ENCODE measurements at regions not wholly inside any gene's neighbourhood (a gene's known extent, or its start where the extent isn't known, plus 50 kb on each side); places are given as distances from the start of the nearest gene placed in this dataset.
A peak's percentile ranks its signal among the peaks of the same experiment; 100 is the strongest.
"Not testable (repeated sequence)": the region's sequence is repeated elsewhere in the genome, so short reads cannot be mapped to it uniquely, and the experiment has no call there.

DNA sequence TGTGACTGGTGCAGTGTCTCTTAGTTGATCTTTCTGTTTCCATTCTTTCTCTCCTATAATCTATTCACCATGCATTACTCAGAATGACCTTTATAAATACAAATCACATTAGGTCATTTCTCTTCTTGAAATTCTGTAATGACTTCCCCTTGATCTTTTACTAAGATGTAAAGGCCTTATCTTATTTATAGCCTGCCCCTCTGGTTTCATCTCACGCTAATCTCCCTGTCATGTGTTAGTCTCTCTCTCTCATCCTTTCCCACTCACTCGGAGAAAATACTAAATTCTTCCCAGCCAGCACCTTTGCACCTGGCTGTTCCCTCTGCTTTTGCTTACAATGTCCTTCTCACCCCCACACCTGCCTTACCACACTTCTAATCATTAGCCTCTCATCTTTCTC is 530.8 kb downstream of the ADCYAP1 start:
- no peak for DNase-seq

DNA sequence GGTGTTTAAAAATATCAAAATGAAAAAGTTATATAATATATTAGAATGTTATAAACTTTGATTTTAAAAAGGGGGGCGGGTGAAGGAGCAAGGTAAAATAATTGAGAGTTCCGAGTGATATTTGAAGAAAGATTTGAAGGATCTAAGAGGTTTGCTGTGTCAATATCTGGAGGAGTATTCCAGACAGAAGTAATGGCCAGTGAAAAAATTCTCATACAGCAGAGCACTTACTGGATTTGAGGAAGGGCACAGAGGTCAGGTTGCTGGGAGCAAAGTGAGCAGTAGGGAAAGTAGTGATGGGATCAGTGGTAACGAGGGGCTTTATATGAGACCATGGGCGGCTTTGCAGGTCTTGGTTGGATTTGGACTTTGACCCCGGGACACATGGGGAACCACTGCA is 531.5 kb downstream of the ADCYAP1 start:
- no peak for DNase-seq

DNA sequence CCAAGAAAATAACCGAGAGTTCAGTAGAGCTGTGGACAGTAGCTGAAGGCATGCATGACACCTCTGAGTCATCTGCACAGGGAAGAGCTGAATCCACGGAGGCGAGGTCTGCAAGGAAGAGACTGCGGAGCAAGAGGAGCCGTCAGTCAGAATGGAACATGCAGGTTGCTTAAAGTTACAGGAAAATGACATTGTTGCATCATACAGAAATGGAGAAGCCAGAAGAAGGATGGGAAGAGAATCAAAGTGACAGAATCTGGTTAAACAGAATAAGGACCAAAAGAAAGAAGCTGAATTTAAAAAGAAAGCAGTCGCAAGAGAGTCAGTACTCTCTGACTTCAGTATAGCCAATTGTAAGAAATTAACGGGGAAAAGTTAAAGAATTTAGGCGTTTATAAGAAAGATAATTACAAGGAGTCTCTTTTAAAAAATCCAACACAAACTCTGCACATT is 533.8 kb downstream of the ADCYAP1 start:
- no peak for DNase-seq

DNA sequence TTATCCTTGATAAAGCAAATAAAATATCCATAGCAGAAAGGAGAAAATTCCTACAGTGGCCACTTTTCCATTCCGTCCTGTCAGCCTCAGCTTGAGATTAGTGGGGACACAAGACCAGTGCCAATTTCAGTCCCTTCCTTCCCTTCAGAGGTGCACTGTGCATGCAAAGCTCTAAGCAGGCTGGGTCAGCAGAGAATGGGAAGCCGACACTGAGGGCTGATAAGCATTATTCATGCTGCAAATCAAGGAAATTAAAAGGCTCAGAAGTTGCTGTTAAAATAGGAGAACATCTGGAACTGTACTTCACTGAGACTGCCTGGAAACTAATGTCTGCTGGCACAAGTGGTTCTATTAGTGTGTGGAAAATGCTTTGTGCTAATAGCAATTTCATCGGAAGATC is 534.3 kb downstream of the ADCYAP1 start:
- no peak for DNase-seq

DNA sequence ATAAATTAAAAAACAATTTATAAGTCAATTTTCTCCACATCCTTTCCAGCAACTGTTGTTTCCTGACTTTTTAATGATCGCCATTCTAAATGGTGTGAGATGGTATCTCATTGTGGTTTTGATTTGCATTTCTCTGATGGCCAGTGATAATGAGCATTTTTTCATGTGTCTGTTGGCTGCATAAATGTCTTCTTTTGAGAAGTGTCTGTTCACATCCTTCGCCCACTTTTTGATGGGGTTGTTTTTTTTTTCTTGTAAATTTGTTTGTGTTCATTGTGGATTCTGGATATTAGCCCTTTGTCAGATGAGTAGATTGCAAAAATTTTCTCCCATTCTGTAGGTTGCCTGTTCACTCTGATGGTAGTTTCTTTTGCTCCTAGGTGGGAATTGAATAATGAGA is 539.4 kb downstream of the ADCYAP1 start:
- not testable (repeated sequence) for DNase-seq

DNA sequence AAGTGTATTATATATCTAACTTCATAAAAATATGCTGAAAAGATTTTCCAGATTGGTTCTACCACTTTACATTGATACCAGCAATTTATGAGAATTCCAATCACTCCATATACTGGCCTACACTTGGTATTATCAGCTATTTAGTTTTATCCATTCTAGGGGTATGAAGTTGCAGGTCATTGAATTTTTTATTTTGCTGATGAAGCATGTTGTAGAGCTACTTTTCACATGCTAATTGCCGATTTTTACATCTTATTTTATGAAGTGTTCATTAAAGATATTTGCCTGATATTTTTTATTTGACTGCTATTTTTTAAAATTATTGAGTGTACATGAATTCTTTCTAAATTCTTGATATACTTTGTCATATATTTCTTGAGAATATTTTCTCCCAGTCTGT is 542.1 kb downstream of the ADCYAP1 start:
- DNase-seq: no peak

DNA sequence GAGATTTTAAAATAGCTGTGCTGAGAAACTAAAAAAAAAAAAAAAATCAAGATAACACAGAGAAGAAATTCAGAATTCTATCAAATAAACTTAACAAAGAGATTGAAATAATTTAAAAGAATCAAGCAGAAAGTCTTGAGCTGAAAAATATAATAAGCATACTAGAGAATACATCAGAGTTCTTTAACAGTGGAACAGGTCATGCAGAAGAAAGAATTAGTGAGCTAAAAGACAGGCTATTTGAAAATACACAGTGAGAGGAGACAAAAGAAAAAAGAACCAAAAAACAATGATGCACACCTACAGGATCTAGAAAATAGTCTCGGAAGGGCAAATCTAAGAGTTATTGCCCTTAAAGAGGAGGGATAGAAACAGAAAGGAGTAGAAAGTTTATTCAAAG is 548.1 kb downstream of the ADCYAP1 start:
- DNase-seq: no peak

DNA sequence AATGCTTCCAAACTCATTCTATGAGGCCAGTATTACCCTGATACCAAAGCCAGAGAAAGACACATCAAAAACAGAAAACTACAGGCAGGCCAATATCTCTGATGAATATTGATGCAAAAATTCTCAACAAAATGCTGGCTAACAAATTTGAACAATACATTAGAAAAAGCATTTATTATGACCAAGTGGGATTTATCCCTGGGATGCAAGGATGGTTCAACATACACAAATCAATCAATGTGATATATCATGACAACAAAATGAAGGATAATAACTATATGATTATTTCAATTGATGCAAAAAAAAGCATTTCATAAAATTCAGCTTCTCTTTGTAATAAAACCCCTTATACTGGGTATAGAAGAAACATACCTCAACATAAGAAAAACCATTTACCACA is 550.9 kb downstream of the ADCYAP1 start:
- no peak for DNase-seq

DNA sequence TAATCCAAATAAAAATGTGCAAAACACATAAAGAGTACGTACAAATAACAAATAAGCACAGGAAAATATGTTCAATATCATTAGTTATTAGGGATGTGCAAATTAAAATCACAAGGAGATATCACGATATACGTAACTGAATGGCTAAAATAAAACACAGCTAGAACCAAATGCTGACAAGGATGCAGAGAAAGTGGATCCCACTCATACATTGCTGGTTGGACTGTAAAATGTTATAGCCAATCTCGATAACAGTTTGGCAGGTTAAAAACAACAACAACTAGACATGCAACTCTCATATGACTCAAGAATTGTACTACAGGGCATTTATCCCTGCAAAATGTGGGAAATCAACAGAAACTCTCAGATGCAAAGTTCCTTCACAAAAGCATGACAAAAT is 553.9 kb downstream of the ADCYAP1 start:
- no peak for DNase-seq

DNA sequence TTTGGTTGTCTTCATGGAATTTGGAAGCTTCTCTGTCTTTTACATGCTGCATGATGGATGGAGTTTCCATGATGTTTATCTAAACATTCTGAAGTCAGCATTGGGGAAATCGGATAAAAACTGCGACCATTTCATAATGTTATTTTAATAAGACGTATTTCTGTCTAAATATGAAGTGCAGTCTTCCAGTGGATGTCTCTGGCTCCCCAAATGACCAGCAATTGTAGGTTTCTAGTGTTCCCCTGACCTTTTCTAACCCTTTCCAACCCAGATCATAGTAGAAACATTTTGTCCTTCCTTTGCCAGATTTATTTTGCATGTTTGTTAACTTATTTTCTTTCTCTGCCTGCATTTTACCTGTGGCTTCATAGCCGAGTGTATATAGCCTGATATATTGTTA is 559.3 kb downstream of the ADCYAP1 start:
- no peak for DNase-seq

DNA sequence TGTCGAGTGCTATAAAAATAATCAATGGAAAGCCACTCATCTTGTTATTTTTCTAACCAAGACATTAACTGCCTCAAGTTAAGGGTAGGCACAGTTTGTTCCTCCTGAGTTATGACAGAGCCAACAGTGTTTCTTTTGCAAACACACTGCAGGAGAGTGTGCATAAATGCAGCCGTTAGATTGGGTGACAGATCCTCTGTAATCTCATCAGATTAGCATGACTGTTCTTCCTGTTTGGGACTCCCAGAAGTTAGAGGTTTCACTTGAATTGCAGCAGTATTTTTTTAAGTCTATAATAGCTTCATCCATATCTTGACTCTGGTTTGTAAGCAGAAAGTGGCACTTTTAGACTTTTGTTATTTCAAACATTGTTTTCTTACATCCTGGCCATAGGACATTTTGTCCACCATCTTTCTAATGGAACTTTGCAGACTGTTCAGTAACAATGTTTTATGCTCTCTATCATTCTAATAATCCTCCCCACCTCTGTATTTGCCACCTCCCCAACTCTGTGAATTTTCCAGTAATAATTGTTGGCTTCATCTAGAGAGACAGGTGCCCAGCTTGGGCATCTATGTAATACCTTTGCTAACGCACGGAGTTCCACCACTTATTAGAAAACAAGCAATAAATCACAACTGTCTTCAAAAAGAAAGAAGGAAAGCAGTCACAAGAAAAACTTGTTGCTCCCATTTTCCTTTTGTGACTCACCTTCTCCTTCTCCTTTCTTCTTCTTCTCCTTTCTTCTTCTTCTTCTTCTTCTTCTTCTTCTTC is 560.0 kb downstream of the ADCYAP1 start:
- no peak for DNase-seq

DNA sequence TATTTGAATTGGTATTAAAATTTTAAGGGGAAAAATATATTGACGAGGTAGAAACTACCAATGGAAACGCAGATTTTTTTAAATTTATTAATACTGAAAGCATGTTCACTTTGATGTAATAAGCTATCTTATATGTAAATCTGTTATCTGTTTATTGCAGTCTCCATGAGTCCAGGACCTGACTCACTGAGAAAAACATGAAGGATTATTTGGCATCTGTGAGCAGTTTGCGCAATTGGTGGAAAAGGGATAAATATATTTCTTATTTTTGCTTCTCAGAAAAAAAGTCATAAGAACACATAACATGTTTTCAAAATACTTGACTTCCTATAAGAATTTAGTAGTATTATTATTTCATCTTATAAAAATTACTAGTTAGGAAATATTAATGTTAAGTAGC is 561.4 kb downstream of the ADCYAP1 start:
- no peak for DNase-seq

DNA sequence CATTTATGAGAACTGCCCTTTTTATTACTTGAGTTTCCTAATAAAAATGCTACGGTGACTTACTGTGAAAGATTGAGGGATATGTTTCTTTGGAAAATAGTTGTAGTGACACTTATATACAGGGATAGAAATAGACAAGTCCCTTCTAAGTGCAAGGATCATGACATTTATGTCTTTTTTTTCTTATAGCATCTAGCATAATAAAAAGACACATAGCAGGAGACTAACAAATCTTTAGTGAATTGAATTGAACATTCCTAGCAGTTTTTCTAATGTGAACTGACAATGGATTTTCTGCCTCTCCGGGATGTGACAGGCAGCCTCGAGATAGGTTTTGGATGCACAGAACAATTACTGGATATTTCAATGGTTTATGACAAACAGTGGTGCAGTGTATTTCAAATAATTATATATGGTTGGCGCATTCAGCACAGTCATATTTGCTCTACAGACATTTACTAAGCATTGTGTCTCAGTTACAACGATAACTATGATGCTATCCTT is 562.8 kb downstream of the ADCYAP1 start:
- DNase-seq: no peak

DNA sequence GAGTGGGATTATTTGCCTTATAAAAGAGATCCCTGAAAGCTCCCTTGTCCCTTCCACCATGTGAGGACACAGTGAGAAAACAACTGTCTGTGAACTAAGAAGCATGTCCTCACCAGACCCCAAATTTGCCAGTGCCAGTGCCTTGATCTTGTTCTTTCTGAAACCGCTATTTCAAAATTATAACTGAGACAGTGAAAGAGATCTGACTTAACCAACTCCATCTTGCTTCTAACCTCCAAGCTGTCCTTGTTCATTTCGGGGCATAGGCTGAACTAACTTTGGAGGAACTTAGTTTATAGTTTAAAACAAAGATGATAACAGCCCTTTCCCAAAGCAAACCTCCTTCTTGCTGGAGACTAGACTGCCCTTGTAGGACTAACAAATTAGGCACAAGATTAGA is 563.9 kb downstream of the ADCYAP1 start:
- no peak for DNase-seq

DNA sequence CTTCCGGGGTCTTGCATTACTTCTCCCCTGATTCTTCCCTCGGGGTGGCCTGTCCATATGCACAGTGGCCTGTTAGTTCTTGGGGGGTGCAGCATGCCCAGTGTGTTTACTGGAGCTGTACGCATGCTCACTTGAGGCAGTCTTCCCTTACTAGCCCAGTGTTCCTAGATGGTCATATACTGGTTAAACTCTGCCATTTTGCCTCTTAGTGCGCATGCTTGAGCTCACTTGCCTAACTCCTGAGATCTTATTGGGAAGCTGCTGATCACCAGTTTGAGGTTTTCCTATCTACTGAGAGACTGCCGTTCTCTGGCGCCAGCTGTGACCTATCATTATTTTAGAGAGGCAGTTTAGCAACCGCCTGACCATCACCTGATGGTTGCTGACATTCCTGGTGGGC is 571.2 kb downstream of the ADCYAP1 start:
- DNase-seq: no peak

DNA sequence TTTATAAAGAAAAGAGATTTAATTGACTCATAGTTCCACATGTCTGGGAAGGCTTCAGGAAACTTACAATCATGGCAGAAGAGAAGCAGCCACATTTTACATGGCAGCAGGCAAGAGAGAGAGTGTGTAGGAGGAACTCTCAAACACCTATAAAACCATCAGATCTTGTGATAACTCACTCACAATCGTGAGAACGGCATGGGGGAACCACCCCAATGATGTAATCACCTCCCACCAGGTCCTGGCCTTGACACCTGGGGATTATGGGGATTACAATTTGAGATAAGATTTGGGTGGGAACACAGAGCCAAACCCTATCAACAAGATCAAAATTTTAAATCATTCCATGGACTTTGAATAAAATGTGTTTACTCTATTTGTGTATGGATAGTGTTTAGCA is 575.6 kb downstream of the ADCYAP1 start:
- DNase-seq: no peak

DNA sequence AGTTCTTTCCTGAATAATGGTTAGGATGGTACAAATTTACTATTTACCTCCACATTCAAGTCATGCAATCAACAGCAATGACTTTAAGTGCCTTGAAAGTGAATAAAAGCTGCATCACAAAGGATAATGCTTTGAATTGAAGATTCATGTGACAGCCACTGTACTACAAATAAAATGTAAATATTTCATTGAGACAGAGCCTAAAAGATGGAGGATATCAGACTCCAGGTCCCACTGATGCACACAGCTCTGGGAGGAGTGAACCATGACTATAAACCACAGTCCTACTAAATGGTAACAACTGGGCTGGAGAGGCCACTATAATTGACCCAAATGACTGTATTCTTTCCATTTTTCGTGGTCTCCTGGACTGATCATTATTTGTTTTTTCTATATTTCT is 576.9 kb downstream of the ADCYAP1 start:
- DNase-seq: no peak

DNA sequence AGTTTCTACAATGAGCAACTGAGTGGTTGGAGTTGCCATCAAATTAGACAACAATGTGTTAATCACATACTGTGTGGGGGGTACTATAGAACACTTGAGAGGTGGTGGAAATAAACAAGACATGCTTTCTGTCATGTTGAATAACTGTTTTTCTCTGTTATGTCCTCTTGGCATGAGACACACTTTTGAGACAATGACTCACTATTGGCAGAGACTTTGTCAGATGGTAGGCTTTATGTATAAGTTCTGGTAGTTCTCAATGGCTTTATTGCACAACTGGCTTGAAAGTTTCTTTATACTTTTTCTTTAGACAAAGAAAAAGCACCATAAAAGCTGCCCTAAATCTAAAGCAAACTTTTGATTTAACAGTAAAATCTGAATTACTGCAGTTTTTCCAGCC is 578.7 kb downstream of the ADCYAP1 start:
- no peak for DNase-seq

DNA sequence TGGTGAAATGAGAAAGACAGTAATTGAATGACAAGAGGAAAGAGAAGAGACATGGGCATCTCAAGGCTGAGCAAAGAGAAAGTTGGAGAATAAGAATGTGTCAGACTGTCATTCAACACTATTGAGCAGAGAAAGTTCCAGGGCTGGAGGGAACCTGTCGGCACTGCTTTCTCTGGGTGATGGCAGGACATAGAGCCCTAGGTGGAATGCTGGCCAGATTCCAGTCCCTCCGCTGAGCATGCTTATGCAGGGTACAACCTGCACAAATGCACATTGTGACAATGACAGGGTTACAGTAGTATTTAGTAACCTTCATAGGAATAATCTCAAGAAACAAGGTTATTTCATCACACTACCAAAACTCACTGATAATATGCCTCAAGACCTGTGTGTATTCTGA is 582.8 kb downstream of the ADCYAP1 start:
- no peak for DNase-seq

DNA sequence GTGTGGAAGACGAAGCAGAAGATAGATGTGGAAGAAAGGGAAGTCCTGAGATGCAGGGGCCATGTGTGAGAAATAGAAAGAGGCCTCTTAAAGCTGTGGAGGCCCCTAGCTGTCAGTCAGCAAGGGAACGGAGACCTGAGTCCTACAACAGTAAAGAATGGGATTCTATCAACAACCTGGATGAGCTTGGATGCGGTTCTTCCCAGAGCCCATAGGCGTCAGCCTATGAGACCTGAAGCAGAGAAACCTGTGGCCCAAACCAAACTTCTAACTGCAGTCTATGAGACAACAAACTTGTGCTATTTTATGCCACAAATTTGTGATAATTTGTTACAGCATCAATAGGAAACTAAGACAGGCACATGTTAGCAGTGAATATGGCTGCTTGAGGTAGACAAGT is 583.7 kb downstream of the ADCYAP1 start:
- no peak for DNase-seq

DNA sequence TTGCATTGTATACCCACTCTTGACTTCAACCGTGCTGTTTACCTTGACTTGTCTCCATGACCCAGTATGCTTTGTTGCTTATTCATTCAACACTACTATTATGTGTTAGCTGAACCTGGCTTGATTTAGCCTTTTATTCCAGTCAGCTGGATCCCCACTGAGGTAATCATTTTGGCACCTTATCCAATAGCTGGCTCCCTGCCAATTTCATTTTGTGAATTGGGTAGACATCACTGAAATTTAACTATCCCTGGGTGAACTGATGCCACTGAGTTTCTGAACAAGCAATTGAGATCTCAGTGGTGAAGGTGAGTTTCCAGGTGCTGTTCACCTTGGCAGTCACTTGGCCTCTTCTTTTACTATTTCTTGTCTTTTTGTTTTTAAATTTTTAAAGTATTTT is 584.3 kb downstream of the ADCYAP1 start:
- peak; percentile 35 for DNase-seq

DNA sequence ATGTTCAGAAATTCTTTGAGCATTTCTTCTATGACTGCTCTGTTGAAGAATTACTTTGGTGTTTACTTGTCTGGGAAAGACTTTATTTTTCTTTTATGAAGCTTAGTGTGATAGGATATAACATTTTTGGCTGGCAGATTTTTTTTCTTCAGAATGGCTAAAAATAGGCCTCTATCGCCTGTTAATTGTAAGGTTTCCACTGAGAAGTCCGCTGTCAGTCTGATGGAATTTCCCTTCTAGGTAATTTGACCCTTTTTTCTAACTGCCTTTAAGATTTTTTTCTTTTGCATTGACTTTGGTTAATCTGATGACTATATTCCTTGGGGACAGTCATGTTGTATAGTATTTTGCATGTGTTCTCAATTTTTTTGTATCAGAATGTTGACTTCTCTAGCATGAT is 590.7 kb downstream of the ADCYAP1 start:
- DNase-seq: no peak

DNA sequence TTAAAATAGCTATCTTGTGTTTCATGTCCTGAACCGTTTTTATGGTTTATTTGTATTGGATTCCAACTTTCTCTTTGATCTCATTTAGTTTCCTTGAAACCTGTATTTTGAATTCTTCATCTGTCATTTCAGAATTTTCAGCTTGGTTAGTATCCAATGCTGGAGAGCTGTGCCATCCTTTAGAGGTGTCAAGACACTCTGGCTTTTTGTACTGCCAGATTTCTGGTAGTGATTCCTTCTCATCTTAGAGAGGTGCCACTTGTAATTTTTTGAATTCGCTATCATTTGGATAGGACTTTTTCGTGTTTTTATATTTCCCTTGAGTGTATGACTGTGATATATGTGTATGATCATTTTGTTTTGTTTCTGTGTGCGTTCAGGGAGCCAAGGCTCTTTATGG is 591.4 kb downstream of the ADCYAP1 start:
- no peak for DNase-seq

DNA sequence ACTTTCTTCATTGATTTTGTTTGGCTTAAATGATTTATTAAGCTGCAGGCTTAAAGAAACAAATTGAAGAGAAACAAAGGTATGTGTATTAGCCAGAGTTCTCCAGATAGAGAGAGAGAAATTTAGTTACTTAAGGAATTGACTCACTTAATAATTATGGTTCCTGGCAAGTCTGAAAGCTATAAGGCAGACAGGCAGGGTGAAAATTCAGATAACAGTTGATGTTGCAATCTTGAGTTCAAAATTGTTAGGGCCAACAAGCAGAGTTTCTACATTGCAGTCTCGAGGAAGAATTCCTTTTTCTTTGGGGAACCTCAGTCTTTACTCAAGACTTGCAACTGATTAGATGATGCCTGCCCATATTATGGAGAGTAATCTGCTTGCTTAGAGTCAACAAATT is 593.5 kb downstream of the ADCYAP1 start:
- no peak for DNase-seq

DNA sequence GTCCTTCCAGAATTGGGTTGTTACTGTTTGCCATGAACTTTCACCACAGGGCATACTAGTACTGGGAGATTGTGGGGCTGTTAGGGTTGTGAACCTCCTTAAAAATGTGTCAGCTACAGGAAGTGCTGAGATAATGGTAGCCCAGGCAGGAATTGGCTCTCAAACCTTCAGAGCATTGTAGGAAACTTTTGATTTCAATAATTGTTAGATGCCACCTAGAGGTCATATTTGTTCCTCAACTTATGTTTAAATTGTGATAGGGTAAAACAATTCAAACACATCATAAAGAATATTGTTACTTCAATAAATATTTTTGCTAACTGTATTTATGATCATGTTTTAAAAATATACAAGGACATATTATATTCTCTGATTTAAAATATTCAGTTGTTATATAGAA is 594.6 kb downstream of the ADCYAP1 start:
- DNase-seq: no peak
